ENCODE measurements at regions not wholly inside any gene's neighbourhood (a gene's known extent, or its start where the extent isn't known, plus 50 kb on each side); places are given as distances from the start of the nearest gene placed in this dataset.

GRCh38 chr10:90598513-90598912 lies 259.3 kb downstream of the HTR7 start:
- TF ChIP-seq ZBTB21 (CRISPR knock-in tag; IDR thresholded peaks at IDR 0.05; ENCODE audit: borderline replicate concordance) (no peak), TP53 (CRISPR knock-in tag; IDR thresholded peaks at IDR 0.05) (no peak), NFYB (CRISPR knock-in tag; conservative IDR thresholded peaks at IDR 0.05; ENCODE audit: low read depth) (no peak), JUN (CRISPR knock-in tag; IDR thresholded peaks at IDR 0.05) (no peak), AFF4 (CRISPR knock-in tag; IDR thresholded peaks at IDR 0.05; ENCODE audit: borderline replicate concordance) (no peak), E2F4 (CRISPR knock-in tag; IDR thresholded peaks at IDR 0.05; ENCODE audit: borderline replicate concordance, low read depth) (no peak)
- TF ChIP-seq, protein P1, sequence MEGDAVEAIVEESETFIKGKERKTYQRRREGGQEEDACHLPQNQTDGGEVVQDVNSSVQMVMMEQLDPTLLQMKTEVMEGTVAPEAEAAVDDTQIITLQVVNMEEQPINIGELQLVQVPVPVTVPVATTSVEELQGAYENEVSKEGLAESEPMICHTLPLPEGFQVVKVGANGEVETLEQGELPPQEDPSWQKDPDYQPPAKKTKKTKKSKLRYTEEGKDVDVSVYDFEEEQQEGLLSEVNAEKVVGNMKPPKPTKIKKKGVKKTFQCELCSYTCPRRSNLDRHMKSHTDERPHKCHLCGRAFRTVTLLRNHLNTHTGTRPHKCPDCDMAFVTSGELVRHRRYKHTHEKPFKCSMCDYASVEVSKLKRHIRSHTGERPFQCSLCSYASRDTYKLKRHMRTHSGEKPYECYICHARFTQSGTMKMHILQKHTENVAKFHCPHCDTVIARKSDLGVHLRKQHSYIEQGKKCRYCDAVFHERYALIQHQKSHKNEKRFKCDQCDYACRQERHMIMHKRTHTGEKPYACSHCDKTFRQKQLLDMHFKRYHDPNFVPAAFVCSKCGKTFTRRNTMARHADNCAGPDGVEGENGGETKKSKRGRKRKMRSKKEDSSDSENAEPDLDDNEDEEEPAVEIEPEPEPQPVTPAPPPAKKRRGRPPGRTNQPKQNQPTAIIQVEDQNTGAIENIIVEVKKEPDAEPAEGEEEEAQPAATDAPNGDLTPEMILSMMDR (IDR thresholded peaks at IDR 0.05): no peak
- TF ChIP-seq, protein P2, sequence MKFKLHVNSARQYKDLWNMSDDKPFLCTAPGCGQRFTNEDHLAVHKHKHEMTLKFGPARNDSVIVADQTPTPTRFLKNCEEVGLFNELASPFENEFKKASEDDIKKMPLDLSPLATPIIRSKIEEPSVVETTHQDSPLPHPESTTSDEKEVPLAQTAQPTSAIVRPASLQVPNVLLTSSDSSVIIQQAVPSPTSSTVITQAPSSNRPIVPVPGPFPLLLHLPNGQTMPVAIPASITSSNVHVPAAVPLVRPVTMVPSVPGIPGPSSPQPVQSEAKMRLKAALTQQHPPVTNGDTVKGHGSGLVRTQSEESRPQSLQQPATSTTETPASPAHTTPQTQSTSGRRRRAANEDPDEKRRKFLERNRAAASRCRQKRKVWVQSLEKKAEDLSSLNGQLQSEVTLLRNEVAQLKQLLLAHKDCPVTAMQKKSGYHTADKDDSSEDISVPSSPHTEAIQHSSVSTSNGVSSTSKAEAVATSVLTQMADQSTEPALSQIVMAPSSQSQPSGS (CRISPR knock-in tag; IDR thresholded peaks at IDR 0.05; ENCODE audit: borderline replicate concordance, low read depth): no peak
- TF ChIP-seq, protein P3, sequence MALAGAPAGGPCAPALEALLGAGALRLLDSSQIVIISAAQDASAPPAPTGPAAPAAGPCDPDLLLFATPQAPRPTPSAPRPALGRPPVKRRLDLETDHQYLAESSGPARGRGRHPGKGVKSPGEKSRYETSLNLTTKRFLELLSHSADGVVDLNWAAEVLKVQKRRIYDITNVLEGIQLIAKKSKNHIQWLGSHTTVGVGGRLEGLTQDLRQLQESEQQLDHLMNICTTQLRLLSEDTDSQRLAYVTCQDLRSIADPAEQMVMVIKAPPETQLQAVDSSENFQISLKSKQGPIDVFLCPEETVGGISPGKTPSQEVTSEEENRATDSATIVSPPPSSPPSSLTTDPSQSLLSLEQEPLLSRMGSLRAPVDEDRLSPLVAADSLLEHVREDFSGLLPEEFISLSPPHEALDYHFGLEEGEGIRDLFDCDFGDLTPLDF (CRISPR knock-in tag; IDR thresholded peaks at IDR 0.05): no peak
- TF ChIP-seq, protein P4, sequence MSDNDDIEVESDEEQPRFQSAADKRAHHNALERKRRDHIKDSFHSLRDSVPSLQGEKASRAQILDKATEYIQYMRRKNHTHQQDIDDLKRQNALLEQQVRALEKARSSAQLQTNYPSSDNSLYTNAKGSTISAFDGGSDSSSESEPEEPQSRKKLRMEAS (CRISPR knock-in tag; IDR thresholded peaks at IDR 0.05): no peak
- TF ChIP-seq, protein P5, sequence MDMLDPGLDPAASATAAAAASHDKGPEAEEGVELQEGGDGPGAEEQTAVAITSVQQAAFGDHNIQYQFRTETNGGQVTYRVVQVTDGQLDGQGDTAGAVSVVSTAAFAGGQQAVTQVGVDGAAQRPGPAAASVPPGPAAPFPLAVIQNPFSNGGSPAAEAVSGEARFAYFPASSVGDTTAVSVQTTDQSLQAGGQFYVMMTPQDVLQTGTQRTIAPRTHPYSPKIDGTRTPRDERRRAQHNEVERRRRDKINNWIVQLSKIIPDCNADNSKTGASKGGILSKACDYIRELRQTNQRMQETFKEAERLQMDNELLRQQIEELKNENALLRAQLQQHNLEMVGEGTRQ (CRISPR knock-in tag; IDR thresholded peaks at IDR 0.05): no peak

Measured in WTC11 (cell line).